DND-41 (cell line): ENCODE measurements at regions not wholly inside any gene's neighbourhood (a gene's known extent, or its start where the extent isn't known, plus 50 kb on each side); places are given as distances from the start of the nearest gene placed in this dataset.
"Not testable (repeated sequence)": the region's sequence is repeated elsewhere in the genome, so short reads cannot be mapped to it uniquely, and the experiment has no call there.

Source experiments
- CTCF ChIP-seq: IDR thresholded peaks from 2 replicates; pipeline ENCODE4 v1.5.1; 2012; ENCODE audit warnings: borderline replicate concordance, low read length, moderate library complexity, mild to moderate bottlenecking; ENCODE audit not compliant: poor library complexity, severe bottlenecking; ENCODE audit errors: extremely low read depth
- EZH2 ChIP-seq: IDR thresholded peaks from 3 replicates; pipeline ENCODE4 v1.6.1; 2012; ENCODE audit warnings: borderline replicate concordance, low read depth, mild to moderate bottlenecking, moderate library complexity, low read length, inconsistent platforms; ENCODE audit not compliant: severe bottlenecking

- TF ChIP-seq CTCF, EZH2: not testable (repeated sequence)
These were observed 119.7 kb downstream of the SEPTIN14 start for GRCh38 chr7:55742651-55743453.
